ENCODE measurements at regions not wholly inside any gene's neighbourhood (a gene's known extent, or its start where the extent isn't known, plus 50 kb on each side); places are given as distances from the start of the nearest gene placed in this dataset.

GRCh38 chr10:78313636-78314035 is 280.0 kb downstream of the RPS24 start:
- Histone ChIP-seq H3K27ac (ENCODE audit: insufficient read depth, low read length) (no peak overlapping the region), H3K4me2 (ENCODE audit: extremely low read depth, insufficient read depth, low read length) (no peak overlapping the region), H3K9ac (ENCODE audit: insufficient read depth, low read length) (no peak overlapping the region), H3K4me1 (ENCODE audit: control insufficient read depth, extremely low read depth, insufficient read depth, low read length) (peaks cover 4% of the 10 kb centered on the region), H3K79me2 (ENCODE audit: control insufficient read depth, insufficient read depth, low read length) (no peaks in the 10 kb centered on the region), H3K36me3 (ENCODE audit: control insufficient read depth, insufficient read depth, low read length) (no peaks in the 10 kb centered on the region), H2AFZ (ENCODE audit: low read length) (no peak overlapping the region), H3K9me3 (ENCODE audit: control insufficient read depth, insufficient read depth, low read depth, low read length) (no peaks in the 10 kb centered on the region), H4K20me1 (ENCODE audit: control insufficient read depth, extremely low read depth, insufficient read depth, low read length) (no peaks in the 10 kb centered on the region), H3K27me3 (ENCODE audit: control insufficient read depth, insufficient read depth, low read length) (no peaks in the 10 kb centered on the region), H3K4me3 (replicated peaks in 1 of 4; ENCODE audit: control extremely low read depth in 1 of 4, insufficient read depth in 1 of 4, low read depth in 3 of 4, low read length in 4 of 4) (no peak overlapping the region)
- TF ChIP-seq EZH2 (IDR thresholded peaks at IDR 0.05; ENCODE audit: low read length, missing control alignments) = no peak
- TF ChIP-seq, protein P1, sequence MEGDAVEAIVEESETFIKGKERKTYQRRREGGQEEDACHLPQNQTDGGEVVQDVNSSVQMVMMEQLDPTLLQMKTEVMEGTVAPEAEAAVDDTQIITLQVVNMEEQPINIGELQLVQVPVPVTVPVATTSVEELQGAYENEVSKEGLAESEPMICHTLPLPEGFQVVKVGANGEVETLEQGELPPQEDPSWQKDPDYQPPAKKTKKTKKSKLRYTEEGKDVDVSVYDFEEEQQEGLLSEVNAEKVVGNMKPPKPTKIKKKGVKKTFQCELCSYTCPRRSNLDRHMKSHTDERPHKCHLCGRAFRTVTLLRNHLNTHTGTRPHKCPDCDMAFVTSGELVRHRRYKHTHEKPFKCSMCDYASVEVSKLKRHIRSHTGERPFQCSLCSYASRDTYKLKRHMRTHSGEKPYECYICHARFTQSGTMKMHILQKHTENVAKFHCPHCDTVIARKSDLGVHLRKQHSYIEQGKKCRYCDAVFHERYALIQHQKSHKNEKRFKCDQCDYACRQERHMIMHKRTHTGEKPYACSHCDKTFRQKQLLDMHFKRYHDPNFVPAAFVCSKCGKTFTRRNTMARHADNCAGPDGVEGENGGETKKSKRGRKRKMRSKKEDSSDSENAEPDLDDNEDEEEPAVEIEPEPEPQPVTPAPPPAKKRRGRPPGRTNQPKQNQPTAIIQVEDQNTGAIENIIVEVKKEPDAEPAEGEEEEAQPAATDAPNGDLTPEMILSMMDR (conservative IDR thresholded peaks at IDR 0.05 in 1 of 2, IDR thresholded peaks at IDR 0.05 in 1 of 2; ENCODE audit: low read depth in 1 of 2, low read length in 2 of 2) = no peak
- no peak for DNase-seq (ENCODE audit: low read depth in 2 of 2)

- DNase-seq (ENCODE audit: low read depth in 2 of 2) = no peak
- Histone ChIP-seq H3K4me2 (ENCODE audit: extremely low read depth, insufficient read depth, low read length) (no peak overlapping the region), H3K79me2 (ENCODE audit: control insufficient read depth, insufficient read depth, low read length) (no peaks in the 10 kb centered on the region), H3K9ac (ENCODE audit: insufficient read depth, low read length) (no peak overlapping the region), H3K4me1 (ENCODE audit: control insufficient read depth, extremely low read depth, insufficient read depth, low read length) (peaks cover 4% of the 10 kb centered on the region), H3K4me3 (replicated peaks in 1 of 4; ENCODE audit: control extremely low read depth in 1 of 4, insufficient read depth in 1 of 4, low read depth in 3 of 4, low read length in 4 of 4) (no peak overlapping the region), H3K27ac (ENCODE audit: insufficient read depth, low read length) (no peak overlapping the region), H3K9me3 (ENCODE audit: control insufficient read depth, insufficient read depth, low read depth, low read length) (no peaks in the 10 kb centered on the region), H2AFZ (ENCODE audit: low read length) (no peak overlapping the region), H3K36me3 (ENCODE audit: control insufficient read depth, insufficient read depth, low read length) (no peaks in the 10 kb centered on the region), H4K20me1 (ENCODE audit: control insufficient read depth, extremely low read depth, insufficient read depth, low read length) (no peaks in the 10 kb centered on the region), H3K27me3 (ENCODE audit: control insufficient read depth, insufficient read depth, low read length) (no peaks in the 10 kb centered on the region)
- no peak for TF ChIP-seq EZH2 (IDR thresholded peaks at IDR 0.05; ENCODE audit: low read length, missing control alignments)
- TF ChIP-seq, protein P1 (conservative IDR thresholded peaks at IDR 0.05 in 1 of 2, IDR thresholded peaks at IDR 0.05 in 1 of 2; ENCODE audit: low read depth in 1 of 2, low read length in 2 of 2) = no peak
These were observed 281.0 kb downstream of the RPS24 start for GRCh38 chr10:78314651-78315050.

GRCh38 chr10:78316451-78316931 is 282.8 kb downstream of the RPS24 start:
- Histone ChIP-seq H3K9me3 (ENCODE audit: control insufficient read depth, insufficient read depth, low read depth, low read length) (no peaks in the 10 kb centered on the region), H2AFZ (ENCODE audit: low read length) (no peak overlapping the region), H3K79me2 (ENCODE audit: control insufficient read depth, insufficient read depth, low read length) (no peaks in the 10 kb centered on the region), H3K36me3 (ENCODE audit: control insufficient read depth, insufficient read depth, low read length) (no peaks in the 10 kb centered on the region), H3K4me3 (replicated peaks in 1 of 4; ENCODE audit: control extremely low read depth in 1 of 4, insufficient read depth in 1 of 4, low read depth in 3 of 4, low read length in 4 of 4) (no peak overlapping the region), H4K20me1 (ENCODE audit: control insufficient read depth, extremely low read depth, insufficient read depth, low read length) (no peaks in the 10 kb centered on the region), H3K27ac (ENCODE audit: insufficient read depth, low read length) (no peak overlapping the region), H3K27me3 (ENCODE audit: control insufficient read depth, insufficient read depth, low read length) (no peaks in the 10 kb centered on the region), H3K4me2 (ENCODE audit: extremely low read depth, insufficient read depth, low read length) (peak overlapping the region; percentile 45), H3K9ac (ENCODE audit: insufficient read depth, low read length) (no peak overlapping the region), H3K4me1 (ENCODE audit: control insufficient read depth, extremely low read depth, insufficient read depth, low read length) (peaks cover 4% of the 10 kb centered on the region)
- peak; percentile 34 to 61 for DNase-seq (ENCODE audit: low read depth in 2 of 2)
- TF ChIP-seq, protein P1 (conservative IDR thresholded peaks at IDR 0.05 in 1 of 2, IDR thresholded peaks at IDR 0.05 in 1 of 2; ENCODE audit: low read depth in 1 of 2, low read length in 2 of 2) = no peak
- no peak for TF ChIP-seq EZH2 (IDR thresholded peaks at IDR 0.05; ENCODE audit: low read length, missing control alignments)
